GM21367 (cell line): ENCODE measurements at regions not wholly inside any gene's neighbourhood (a gene's known extent, or its start where the extent isn't known, plus 50 kb on each side); places are given as distances from the start of the nearest gene placed in this dataset.

Source experiments
- ATAC-seq: cut with Tn5 transposase; IDR thresholded peaks from one replicate; pipeline ENCODE4 v1.9.1; 2021; ENCODE audit not compliant: unreplicated experiment

DNA sequence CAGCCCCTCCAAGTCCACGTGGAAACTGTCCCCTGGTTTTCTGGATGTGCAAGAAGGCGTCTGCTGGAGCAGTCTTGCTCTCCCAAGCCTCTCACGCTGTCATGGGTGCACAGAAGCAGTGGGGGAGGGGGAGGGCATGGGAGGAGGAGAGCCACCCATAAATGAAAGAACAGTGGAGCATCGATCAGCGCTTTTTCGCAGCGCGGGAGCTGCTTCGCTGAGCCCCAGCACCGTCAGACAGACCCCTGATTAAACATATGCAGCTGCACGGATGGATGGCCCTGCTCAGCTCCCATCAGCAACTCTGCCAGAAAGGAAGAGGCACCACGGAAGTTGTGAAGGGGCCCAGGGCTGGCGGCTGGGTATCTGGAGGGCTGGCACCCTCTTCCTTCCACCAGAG, 264.9 kb downstream of the UQCRFS1 start:
- no peak for ATAC-seq

DNA sequence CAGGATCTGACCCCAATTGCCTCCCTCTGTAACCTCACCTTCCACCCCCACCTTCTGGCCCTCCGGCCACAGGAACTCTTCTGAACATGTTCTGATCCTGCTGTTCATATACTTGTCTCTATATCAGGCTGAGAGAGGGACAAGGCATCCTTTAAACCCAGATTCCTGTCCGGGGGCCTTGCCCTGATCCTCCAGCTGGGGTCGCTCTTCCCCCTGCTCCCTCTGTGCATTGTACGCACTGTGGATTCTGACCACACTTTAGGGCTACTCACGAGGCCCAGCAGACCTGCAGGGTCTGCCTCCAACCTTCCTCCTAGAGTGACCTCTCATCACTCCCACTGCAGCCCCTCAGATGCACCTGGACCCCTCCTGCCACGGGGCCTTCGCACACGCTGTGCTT, 269.3 kb downstream of the UQCRFS1 start:
- ATAC-seq = no peak

GRCh38 chr19:28941833-28942232, 271.1 kb downstream of the UQCRFS1 start:
- no peak for ATAC-seq

- no peak for ATAC-seq
Measured at GRCh38 chr19:28940751-28941500, 272.0 kb downstream of the UQCRFS1 start.

DNA sequence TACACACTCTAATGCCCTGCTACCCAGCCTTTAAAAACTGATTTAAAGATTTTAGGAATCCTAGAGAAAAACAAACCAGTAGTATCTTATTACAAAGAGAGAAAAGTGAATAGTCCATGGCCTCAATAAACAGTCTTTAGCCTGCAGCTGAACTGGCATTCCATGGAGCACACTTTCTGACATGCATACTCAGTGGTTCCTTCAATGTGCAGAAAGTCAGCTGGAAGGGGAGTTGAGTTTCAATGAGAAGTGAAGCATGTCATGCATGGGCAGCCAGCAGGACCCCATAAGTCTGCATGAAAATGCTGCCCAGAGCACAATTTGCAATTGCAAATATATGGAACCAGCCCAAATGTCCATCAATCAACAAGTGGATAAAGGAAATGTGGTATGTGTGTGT, 273.7 kb downstream of the UQCRFS1 start:
- no peak for ATAC-seq

DNA sequence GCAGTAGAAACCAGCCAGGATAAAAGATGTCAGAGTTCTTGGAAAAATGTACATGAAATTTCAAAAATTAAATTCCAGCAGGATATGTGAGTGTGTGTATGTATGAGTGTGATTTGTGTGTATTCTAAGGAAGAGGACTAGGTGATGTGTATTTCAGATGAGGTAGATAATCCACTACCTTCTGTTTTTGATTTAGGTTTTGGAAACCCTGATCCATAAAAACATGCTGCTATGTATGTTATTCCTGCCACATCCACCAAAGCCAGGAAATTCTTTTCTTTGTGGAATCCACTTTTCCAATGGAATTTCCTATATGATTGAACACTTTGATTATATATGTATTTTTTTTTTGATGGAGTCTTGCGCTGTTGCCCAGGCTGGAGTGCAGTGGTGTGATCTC, 276.9 kb downstream of the UQCRFS1 start:
- no peak for ATAC-seq

DNA sequence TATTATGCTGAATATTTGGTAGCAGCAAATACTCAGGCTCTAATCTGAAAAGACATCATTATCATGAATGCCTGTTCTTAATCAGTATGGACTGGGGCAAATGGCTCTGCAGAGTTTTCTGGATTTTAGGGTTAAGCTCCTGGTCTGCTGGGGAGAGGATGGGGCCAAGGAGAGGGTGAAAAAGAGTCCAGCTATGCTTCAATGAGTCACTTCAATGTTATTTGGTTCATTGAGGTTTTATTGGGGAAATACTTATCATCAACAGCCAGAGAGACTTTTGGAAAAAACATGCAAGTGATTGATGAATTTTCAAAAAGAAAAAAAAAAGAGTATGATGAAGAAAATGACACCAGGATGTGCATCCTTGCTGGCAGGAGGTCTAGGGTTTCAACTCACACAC, 278.3 kb downstream of the UQCRFS1 start:
- no peak for ATAC-seq

DNA sequence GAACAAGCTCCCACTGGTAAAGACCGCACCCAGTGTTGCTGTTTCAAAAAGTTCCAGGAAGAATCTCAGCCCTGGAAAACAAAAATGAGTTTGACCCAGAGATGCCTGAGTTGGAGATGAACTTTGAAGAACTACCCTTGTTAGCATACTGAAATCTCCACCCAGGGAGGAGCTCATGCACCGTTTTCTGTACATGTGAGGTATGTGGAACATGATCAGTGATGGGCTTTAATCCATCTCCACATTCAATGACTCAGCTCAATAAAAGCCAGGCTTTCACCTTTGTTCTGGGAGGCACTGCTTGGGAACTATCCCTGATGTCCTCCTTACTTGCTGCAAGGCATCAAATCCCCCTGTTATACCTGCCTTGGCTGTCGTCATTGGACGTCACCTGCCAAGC, 279.9 kb downstream of the UQCRFS1 start:
- no peak for ATAC-seq

GRCh38 chr19:28932446-28932845, 280.5 kb downstream of the UQCRFS1 start:
- no peak for ATAC-seq

DNA sequence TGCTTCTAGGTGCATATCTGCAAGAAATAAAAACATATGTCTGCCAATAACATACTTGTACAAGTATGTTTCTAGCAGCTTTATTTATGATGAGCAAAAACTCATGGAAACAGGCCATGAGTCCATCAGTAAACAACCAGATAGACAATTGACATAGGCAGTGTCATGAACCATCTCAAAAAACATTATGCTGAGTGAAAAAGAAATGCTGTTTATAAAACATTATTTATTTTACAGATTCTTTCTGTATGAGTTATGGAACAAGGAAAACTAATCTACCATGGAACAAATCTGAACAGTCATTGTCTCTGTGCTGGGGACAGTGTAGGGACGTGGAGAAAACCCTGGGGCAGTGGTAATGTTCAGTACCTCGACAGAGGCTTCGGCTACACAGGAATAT, 283.9 kb downstream of the UQCRFS1 start:
- ATAC-seq = no peak

DNA sequence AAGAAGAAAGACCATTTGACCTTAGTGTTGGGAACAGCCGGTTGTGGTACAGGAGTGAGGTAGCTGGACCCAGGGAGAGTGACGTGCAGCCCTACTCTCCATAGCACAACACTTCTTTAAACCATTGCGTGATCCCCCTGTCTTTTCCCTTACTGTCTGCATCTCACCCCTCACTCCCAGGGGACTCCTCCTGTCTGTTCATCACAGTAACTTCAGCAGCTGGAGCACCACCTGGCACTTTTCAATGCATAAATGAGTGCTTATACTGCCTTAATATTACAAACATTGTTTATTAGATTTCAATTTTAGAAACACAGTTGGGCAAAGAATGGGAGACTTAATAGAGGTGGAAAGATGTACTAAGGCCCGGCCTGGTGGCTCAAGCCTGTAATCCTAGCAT, 285.5 kb downstream of the UQCRFS1 start:
- no peak for ATAC-seq

DNA sequence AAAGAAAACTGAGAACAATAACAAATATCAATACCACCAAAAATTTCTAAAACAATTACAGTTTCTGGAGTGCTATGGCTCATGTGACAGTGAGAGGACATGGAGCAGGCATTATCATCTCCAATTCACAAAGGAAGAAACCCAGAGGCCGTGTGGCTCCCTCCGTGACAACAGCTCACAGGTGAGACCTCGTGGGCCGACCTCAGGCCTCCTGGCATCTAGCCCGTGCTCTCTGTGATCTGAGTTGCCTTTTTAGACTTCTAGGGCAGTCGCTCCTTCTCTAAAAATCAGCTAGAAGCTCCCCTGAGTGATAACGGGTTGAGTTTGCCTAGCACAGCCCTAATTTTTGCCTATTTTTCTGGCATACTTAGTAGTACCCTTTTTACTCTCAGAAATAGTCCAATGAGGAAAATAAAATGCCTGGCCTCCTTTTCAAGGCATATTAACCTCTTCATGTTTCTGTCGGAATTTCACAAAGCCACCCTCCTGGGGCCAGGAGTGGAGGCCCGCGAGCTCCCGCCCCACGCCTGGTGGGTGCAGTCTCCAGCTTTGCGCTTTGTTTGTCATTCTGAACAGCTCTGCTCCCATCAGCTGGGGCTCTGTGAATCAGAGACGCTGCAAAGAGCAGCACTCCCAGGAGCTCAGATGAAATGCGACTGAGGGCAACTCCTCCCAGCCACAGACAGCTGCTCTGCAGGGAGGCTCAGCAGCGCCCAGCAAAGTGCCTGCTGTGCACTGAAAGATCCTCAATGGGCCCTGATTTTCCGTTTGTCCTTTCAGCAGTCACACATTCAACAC, 292.5 kb downstream of the UQCRFS1 start:
- ATAC-seq = no peak

DNA sequence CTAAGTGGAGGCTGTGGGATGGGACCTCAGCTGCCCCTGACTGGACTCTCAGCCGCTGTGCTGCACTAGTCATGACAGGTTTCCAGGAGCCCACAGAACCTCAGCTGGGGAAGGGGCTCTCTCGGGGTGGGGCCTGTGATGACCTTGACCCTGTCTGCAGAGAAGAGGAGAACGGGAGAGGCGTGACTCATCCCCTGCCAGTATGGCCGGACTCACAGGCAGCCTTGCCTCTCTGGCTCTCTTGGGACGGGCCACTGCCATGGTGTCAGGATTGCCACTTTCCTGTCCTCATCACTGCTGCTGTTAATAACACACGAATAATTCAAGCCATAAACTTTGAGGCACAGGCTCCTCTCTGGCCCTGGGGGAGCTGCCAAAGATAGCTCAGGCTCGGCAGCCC, 295.3 kb downstream of the UQCRFS1 start:
- ATAC-seq = no peak

- no peak for ATAC-seq
Measured at GRCh38 chr19:28915737-28916460, 297.1 kb downstream of the UQCRFS1 start.

DNA sequence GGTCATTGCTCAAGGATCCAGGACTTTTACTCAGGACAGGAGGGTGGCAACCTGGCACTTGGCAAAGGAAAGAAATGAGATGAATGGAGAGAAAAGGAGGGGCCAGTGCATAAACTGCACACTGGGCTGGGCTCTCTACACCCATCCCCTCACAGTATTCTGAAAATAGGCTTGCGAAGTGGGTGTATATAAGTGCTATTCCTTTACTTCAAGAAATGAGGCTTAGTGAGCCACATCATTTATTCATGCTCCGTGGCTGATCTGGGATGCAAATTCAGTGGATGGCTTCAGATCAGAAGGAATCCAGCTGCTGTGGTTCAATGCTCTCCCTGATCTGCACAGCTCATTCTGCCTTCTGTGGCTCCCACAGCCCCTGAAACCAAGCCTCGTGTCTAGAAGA, 297.7 kb downstream of the UQCRFS1 start:
- ATAC-seq = no peak

DNA sequence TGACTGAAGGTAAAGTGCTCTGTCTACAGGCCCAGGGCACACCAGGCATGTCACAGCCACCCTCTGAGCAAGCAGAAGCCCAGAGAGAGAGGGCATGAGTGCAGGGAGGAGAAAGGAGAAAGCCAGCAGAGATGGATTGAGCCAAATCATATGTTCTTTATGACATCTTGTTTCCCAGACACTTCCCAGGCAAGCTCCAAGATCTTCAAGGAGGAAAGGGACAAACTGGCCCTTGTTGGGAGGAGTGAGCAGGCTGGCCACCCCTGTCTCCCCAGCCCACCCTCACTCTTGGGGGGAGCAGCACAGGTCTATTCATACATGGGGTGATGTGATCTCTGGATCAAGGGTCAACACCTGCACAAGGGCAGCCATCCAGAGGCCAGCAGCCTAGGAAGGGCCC, 298.8 kb downstream of the UQCRFS1 start:
- no peak for ATAC-seq

- no peak for ATAC-seq
Measured at GRCh38 chr19:28913626-28914025, 299.3 kb downstream of the UQCRFS1 start.

DNA sequence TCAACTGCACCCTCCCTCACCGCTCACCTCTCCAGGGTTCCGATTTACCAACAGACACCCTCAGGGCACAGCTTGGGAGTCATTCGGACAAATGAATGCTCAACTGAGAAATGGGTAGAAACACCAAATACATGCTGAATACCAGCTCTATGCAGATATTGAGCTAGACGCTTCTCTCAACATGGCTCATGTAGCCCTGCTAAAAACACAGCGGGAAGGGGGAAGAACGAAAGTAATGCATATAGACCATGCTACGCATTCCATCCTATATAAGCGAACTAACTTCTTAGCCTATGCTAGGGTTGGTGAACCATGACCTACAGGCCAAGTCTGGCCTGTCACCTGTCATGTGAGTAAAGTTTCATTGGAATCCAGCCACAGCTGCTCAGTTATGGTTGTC, 304.0 kb downstream of the UQCRFS1 start:
- ATAC-seq = no peak

DNA sequence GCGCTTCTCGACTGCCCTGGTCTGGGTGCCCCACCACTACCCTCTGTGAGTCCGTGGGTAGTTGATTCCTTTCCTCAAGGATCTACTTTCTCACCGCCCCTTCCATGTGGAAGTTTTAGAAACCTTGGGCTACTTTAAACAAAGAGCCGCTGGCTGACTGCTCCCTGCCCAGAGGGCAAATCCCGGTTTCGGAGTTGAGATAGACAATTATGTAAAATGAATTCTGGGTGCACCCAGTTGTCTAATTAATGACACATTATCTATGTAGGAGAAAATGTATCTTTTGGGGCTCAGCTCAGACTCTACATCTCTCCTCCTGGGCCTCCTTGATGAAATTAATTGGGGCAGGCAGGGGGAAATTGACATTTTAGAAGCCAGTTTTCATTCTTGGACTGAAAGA, 305.4 kb downstream of the UQCRFS1 start:
- ATAC-seq = no peak

DNA sequence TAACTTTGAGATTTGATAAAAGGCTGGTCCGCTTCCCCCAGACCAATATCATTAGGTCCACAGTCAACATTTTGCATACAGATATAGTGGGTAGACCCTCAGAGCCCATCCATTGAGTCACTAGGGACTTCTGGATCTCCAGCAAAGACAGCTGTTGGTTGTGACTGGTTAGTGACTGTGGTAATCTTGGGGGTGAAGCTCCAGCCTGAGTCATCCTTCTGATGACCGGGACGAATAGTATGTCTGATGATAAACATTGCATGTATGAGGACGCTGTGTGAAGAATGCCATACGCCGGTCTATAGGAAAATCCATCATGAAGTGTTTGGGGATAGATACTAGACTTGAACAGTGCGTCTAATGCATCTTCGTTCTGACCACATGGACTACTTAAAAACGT, 307.0 kb downstream of the UQCRFS1 start:
- ATAC-seq = no peak

DNA sequence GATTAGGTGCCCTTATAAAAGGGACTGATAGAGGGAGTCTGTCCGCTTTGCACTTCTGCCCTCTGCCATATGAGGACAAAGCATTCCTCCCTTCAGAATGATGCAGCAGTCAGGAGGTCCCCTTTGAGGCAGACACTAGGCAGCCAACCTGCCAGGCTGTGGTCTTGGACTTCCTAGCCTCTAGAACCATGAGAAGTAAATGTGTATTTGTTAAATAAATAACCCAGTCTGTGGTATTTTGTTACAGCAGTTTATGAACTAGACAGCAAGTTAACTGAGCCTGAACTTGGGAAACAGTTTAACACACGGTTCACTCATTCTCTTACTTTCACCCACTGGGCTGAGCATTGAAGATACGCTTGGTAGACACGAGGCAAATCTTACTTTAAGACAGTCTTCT, 313.2 kb downstream of the UQCRFS1 start:
- no peak for ATAC-seq

DNA sequence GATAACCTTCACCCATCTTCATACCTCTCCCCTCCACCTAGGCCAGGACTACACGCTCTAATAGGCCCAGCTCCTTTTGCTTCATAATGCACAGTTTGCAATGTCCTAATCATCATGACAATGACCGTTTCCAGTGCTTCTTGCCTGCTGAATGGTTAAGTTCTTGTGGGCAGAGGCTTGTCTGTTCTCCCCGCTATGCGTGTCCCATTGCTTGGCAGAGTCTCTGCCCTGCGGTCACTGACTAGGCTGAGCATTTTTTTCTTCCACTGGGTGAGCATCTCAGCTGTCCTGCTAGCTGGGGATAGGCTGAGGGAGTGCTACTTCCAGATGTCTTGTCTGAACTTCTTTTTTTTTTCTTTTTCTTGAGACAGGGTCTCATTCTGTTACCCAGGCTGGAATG, 314.7 kb downstream of the UQCRFS1 start:
- no peak for ATAC-seq
